Pancreas (tissue), 10 donors: ENCODE measurements at regions not wholly inside any gene's neighbourhood (a gene's known extent, or its start where the extent isn't known, plus 50 kb on each side); places are given as distances from the start of the nearest gene placed in this dataset.

Source experiments
- ATAC-seq, 4 donors: fragments of 200-7000 bp; cut with Tn5 transposase; one replicate each; pipeline versions ENCODE4 v1.8.0 to v1.9.1; 2020; ENCODE audit warnings: mild to moderate bottlenecking in 4 of 4, moderate library complexity in 4 of 4
- DNase-seq, 6 donors: peaks; one replicate each; pipeline ENCODE4 v3.0.0-alpha.2; 2020
- FAIRE-seq: peaks from 2 replicates; lab custom pipeline; 2012; peaks lifted over from hg19 to GRCh38; lab: Jason Lieb, UNC
- H3K27ac ChIP-seq, 4 donors: fragments of 200-600 bp; sonication (generic); 1 replicate in 3 of 4; 2 replicates in 1 of 4; pipeline versions ENCODE4 v1.5.0 to v1.8.0; 2020
- H3K27me3 ChIP-seq, 4 donors: fragments of 200-600 bp; one replicate each; pipeline ENCODE4 v1.8.0; 2021
- H3K36me3 ChIP-seq, 3 donors: fragments of 200-600 bp; sonication (generic) in 1 of 3; one replicate each; pipeline versions ENCODE4 v1.5.0 to v1.8.0; 2020 to 2021
- H3K4me1 ChIP-seq, 3 donors: fragments of 200-600 bp; one replicate each; pipeline ENCODE4 v1.8.0; 2021
- H3K4me3 ChIP-seq, 4 donors: fragments of 200-600 bp; sonication (generic) in 2 of 4; one replicate each; pipeline versions ENCODE4 v1.5.0 to v1.8.0; 2020 to 2021
- H3K9me3 ChIP-seq, 4 donors: fragments of 200-600 bp; one replicate each; pipeline ENCODE4 v1.8.0; 2021
- WGBS, 2 donors: extraction: QIAGEN DNeasy Blood & Tissue Kit; methylation state at CpG; one replicate each; pipeline ENCODE4 v1.1.7; 2013; 5-methylcytosine and 5-hydroxymethylcytosine counted together
- intact Hi-C, 3 donors: fragments of 100-400 bp; cut with DNase I; formaldehyde crosslinking; loops; one replicate each; pipeline versions ENCODE4 v1.11.1 to v1.14.2; 2022
- TF ChIP-seq, protein P1 (sequence below), 4 donors: fragments of 200-600 bp; sonication (generic) in 3 of 4; IDR thresholded peaks; one replicate each; pipeline versions ENCODE4 v1.5.0 to v1.8.0; 2021; ENCODE audit warnings: antibody characterized with exemption in 4 of 4
- donor health status: healthy with polysubstance abuse.
- donor health status: DM: no; HTN: no; CAD: no; lungs with moderate emphysema.
- donor health status: DM: no; HTN: no; CAD: no.
- donor health status: control.
- donor health status: control.
- donor health status: Bipolar disorder and iron deficiency.
- donor health status: DM: yes; HTN: yes; CAD: no.
- donor health status: DM: no; HTN: no; CAD: no.
- donor health status: DM: no; HTN: no; CAD: no.
- donor health status: DM: yes; HTN: yes; CAD: no.

DNA sequence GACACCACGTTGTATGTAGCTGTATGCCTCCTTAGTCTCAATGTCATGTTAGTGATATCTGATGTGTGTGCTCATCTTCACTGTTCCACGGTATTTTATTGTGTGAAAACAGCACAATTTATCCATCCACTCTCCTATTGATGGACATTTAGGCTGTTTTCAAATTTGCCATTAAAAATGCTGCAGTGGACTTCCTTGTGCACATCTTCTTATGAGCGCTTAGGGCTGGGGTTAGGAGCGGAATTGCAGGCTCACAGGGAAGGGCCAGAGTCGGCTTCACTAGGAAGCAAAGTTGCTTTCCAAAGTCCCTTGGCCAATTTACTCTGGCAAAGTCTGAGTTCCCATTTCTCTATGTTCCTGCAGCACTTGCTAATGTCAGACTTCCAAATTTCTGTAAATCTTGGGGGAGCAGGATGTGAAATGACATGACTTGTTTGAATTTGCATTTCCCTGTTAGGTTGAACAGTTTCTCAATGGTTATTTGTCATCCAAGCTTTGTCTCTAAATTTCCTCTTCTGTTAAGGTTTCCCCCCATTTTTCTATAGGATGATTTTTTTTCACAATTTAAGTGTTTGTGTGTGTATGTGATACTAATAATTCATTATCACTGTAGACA lies 75.4 kb downstream of the MYEOV start:
- TF ChIP-seq, protein P1, sequence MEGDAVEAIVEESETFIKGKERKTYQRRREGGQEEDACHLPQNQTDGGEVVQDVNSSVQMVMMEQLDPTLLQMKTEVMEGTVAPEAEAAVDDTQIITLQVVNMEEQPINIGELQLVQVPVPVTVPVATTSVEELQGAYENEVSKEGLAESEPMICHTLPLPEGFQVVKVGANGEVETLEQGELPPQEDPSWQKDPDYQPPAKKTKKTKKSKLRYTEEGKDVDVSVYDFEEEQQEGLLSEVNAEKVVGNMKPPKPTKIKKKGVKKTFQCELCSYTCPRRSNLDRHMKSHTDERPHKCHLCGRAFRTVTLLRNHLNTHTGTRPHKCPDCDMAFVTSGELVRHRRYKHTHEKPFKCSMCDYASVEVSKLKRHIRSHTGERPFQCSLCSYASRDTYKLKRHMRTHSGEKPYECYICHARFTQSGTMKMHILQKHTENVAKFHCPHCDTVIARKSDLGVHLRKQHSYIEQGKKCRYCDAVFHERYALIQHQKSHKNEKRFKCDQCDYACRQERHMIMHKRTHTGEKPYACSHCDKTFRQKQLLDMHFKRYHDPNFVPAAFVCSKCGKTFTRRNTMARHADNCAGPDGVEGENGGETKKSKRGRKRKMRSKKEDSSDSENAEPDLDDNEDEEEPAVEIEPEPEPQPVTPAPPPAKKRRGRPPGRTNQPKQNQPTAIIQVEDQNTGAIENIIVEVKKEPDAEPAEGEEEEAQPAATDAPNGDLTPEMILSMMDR (IDR thresholded peaks at IDR 0.05): no peak
- FAIRE-seq (no peak), ATAC-seq (no peak), DNase-seq (no peak)
- no peaks in the 10 kb centered on the region for H3K4me1 ChIP-seq
- no peaks in the 10 kb centered on the region for H3K9me3 ChIP-seq
- H3K27me3 ChIP-seq: no peaks in the 10 kb centered on the region
- intact Hi-C loops: no loop called here
- H3K27ac ChIP-seq: no peak overlapping the region
- H3K36me3 ChIP-seq: no peaks in the 10 kb centered on the region
- no peak overlapping the region for H3K4me3 ChIP-seq
- WGBS, 2 donors: 72 to 84% methylated on average over 5 of the region's 5 CpGs

DNA sequence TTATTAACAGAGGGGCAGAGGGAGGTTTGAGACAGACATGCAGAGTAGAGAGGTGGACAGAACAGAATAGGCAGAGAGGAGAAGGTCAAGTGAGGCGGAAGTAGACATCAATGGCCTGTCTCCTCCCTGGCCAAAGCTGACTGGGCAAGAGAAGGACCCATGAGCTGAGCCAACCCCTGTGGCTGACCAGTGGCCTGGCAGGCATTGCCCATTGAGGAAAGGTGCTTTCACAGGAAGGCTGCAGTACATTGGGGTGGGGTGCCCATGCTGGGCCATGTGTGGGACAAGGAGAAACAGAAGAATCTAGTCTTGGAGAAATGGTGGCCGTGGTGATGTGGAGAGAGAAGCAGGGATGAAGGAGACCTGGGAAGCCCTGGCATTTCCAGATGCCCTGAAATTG lies 76.0 kb downstream of the MYEOV start:
- no peaks in the 10 kb centered on the region for H3K4me1 ChIP-seq
- FAIRE-seq: no peak

DNA sequence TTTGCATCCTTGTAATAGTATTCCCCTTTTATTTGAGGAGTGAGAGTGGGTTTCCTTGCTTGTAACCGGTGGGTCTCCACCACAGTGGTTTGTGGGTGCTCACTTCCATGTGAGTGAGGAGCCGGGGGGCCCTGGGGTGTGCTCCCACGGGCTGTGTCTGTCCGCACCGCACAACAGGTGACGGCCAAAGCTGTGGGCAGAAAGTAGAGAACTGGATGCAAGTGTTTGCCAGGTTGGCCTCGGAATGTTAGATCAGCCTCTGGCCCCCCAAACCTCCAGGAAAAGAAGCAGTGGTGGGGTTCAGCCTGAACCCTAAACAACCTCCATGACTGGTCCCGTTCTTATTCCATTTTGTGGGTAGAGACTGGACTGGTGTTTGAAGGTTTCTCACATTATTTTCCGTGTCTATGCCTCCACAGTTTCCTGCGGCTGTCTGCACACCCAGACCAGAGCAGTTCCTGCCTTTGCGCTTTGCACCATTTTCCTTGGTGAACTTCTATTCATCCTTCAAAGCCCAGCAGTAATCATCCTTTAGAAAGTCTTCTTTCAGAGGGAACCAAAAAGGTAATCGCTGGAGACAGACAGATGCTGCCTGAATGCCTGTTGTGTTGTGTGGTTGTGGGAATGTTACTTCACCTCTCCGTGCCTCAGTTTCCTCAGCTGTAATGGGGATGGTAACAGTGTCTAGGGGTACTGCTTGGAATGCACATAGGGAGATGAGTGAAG lies 77.2 kb downstream of the MYEOV start:
- FAIRE-seq: no peak
- DNase-seq: no peak
- Histone ChIP-seq H3K4me1 (no peaks in the 10 kb centered on the region), H3K27ac (no peak overlapping the region), H3K27me3 (no peaks in the 10 kb centered on the region), H3K4me3 (no peak overlapping the region), H3K36me3 (no peaks in the 10 kb centered on the region), H3K9me3 (no peaks in the 10 kb centered on the region)
- ATAC-seq: no peak
- intact Hi-C loops: no loop called here
- TF ChIP-seq, protein P1 (IDR thresholded peaks at IDR 0.05): no peak
- 83 to 88% methylated on average over 13 of the region's 13 CpGs for WGBS, 2 donors

More for the DNA sequence above, 76.0 kb downstream of the MYEOV start:
- Histone ChIP-seq H3K9me3 (no peaks in the 10 kb centered on the region), H3K36me3 (no peaks in the 10 kb centered on the region), H3K27me3 (no peaks in the 10 kb centered on the region), H3K4me3 (no peak overlapping the region), H3K27ac (no peak overlapping the region)
- 89 to 100% methylated on average over 2 of the region's 2 CpGs for WGBS, 2 donors
- intact Hi-C loops: no loop called here
- TF ChIP-seq, protein P1 (IDR thresholded peaks at IDR 0.05): no peak
- DNase-seq: peak in 2 of 6 donors; percentile 2 to 8
- no peak for ATAC-seq

DNA sequence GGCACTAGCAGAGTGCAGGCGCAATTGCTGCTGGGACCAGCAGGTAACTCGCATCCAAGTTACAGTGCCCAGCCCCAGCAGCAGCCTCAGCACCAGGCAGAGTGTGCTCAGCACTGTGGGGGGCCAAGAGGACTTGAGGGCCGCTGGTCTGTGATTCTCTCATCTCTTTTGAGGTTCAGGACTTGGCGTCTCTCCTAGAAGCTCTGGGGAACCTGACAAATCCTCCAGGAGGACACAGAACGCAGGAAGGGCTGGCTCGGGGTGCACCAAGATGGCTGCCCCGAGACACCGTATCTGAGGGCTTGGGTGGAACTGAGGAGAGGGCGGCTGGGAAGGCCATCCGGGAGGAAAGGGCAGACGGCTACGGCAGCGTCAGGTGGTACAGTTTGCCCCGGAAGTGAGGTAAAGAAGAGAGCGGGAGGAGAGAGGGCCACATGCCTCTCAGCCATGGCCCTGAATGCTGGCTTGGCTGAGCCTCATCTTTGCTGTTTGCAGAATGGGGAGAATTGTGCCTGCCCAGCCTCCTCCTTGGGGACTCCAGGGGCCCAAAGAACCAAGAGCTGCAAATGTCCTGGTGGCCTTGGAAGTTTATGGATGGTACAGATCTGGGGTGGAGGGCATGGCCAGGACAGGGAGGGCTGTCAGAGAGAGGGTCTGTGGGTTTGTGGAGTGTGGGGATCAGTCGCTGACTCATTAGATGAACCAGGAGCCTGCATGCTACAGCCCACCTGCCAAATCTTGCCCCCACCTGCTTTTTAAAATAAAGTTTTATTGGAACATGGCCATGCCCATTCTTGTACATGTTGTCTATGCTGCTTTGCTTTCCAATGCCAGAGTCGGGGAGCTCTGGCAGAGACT lies 78.0 kb downstream of the MYEOV start:
- H3K9me3 ChIP-seq: no peaks in the 10 kb centered on the region
- TF ChIP-seq, protein P1 (IDR thresholded peaks at IDR 0.05): no peak
- no peaks in the 10 kb centered on the region for H3K36me3 ChIP-seq
- no peaks in the 10 kb centered on the region for H3K27me3 ChIP-seq
- no peak overlapping the region for H3K27ac ChIP-seq
- no peak overlapping the region for H3K4me3 ChIP-seq
- 83 to 91% methylated on average over 17 of the region's 17 CpGs for WGBS, 2 donors
- DNase-seq (no peak), FAIRE-seq (no peak), ATAC-seq (no peak)
- H3K4me1 ChIP-seq: no peaks in the 10 kb centered on the region
- intact Hi-C loops: no loop called here
